Subcutaneous abdominal adipose tissue (tissue), 5 donors: ENCODE measurements at regions not wholly inside any gene's neighbourhood (a gene's known extent, or its start where the extent isn't known, plus 50 kb on each side); places are given as distances from the start of the nearest gene placed in this dataset.

Experiments
- H3K27ac ChIP-seq: one replicate; pipeline ENCODE4 v1.7.0; 2013; ENCODE audit warnings: low read depth, mild to moderate bottlenecking, inconsistent platforms, low read length, moderate library complexity
- H3K27me3 ChIP-seq, 5 donors: one replicate each; pipeline ENCODE4 v1.7.0; 2013; ENCODE audit warnings: low read length in 5 of 5, inconsistent platforms in 1 of 5; ENCODE audit not compliant: control insufficient read depth in 5 of 5, insufficient read depth in 4 of 5
- H3K36me3 ChIP-seq, 5 donors: one replicate each; pipeline ENCODE4 v1.7.0; 2013; ENCODE audit warnings: low read length in 5 of 5; ENCODE audit not compliant: control insufficient read depth in 5 of 5, insufficient read depth in 5 of 5
- H3K4me1 ChIP-seq, 5 donors: one replicate each; pipeline ENCODE4 v1.7.0; 2013; ENCODE audit warnings: low read length in 5 of 5, mild to moderate bottlenecking in 3 of 5, moderate library complexity in 1 of 5; ENCODE audit not compliant: control insufficient read depth in 5 of 5, insufficient read depth in 5 of 5
- H3K4me3 ChIP-seq, 5 donors: one replicate each; pipeline ENCODE4 v1.7.0; 2013; ENCODE audit warnings: low read length in 5 of 5, low read depth in 1 of 5
- H3K9ac ChIP-seq, 5 donors: one replicate each; pipeline ENCODE4 v1.7.0; 2013; ENCODE audit warnings: low read length in 5 of 5, mild to moderate bottlenecking in 4 of 5, moderate library complexity in 3 of 5
- H3K9me3 ChIP-seq, 5 donors: one replicate each; pipeline ENCODE4 v1.7.0; 2013; ENCODE audit warnings: low read length in 5 of 5; ENCODE audit not compliant: control insufficient read depth in 5 of 5
- donor health status: healthy.
- donor health status: healthy.
- donor health status: healthy.
- donor health status: healthy.
- donor health status: healthy.

DNA sequence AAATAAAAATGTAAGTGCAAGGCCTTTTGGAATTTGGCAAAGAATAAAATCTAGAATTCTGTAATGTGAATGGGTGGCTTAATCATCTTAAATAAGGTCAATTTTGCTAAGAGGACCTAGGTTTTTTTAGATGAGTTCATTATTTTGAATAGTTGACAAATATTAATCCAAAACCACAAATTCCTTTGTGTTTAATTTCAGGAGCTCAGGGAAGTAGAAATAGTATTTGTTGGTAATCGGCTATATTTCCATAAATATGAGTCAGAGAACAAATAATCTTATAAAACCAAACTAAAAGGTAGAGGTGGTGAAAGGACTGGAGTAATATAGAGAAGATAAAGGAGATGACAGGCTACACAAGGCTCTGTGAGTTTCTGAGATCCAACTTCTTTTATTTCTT, 190.4 kb upstream of the TLL1 start:
- Histone ChIP-seq H3K36me3 (no peaks in the 10 kb centered on the region), H3K27ac (no peak overlapping the region), H3K9ac (no peak overlapping the region), H3K4me1 (no peaks in the 10 kb centered on the region), H3K4me3 (no peak overlapping the region), H3K9me3 (no peaks in the 10 kb centered on the region), H3K27me3 (no peaks in the 10 kb centered on the region)

DNA sequence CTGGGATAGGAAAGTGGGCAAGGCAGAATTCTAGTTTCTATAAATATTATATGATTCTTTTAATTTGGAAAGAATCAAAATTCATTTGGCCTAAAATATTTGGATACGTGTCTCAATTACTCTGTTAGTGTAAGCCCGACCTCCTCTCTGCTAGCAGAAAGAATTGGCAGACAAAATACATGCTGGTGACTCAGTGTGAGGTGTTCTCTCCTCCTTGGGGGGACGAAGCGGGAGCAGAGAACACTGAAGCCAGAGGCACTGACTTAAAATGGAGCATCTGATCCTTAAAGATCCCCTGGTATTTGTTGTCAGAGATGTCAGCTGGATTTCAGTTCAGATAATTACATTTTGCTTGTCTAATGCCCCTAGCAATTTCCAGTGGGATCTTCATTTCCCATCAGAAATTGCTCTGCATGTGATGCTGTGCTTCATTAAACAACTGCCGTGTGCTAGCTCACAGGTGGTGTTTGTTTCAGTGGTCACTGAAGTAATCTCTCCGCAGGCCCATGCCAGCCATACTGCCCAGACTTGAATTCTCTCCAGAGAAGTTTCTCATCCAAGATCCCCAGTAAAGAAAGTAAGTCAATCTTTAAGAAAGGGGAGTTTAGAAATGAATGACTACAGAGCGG, 188.7 kb upstream of the TLL1 start:
- Histone ChIP-seq H3K36me3 (no peaks in the 10 kb centered on the region), H3K27me3 (no peaks in the 10 kb centered on the region), H3K4me3 (no peak overlapping the region)

DNA sequence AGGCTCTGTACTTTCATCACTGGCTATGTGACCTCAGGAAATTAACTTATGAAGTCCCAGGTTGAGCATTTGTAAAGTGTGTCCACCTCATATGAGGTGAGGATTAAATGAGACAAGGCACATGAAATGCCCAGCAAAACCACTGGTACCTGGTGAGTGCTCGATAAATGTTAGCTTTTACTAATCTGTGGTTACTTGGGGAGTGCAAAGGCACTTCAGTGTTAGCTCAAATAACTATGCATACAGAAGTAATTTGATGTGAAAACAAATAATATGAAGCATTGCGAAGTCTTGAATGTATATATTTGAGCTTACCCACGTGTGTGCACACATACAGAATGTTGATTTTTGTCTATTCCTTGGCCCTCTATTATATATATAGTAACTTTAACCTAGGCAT, 186.3 kb upstream of the TLL1 start:
- Histone ChIP-seq H3K4me3 (no peak overlapping the region), H3K9ac (no peak overlapping the region), H3K4me1 (no peaks in the 10 kb centered on the region), H3K36me3 (no peaks in the 10 kb centered on the region), H3K9me3 (no peaks in the 10 kb centered on the region), H3K27me3 (no peaks in the 10 kb centered on the region), H3K27ac (no peak overlapping the region)

More for the DNA sequence above, 188.7 kb upstream of the TLL1 start:
- H3K27ac ChIP-seq = no peak overlapping the region
- no peaks in the 10 kb centered on the region for H3K9me3 ChIP-seq
- H3K4me1 ChIP-seq = no peaks in the 10 kb centered on the region
- no peak overlapping the region for H3K9ac ChIP-seq

DNA sequence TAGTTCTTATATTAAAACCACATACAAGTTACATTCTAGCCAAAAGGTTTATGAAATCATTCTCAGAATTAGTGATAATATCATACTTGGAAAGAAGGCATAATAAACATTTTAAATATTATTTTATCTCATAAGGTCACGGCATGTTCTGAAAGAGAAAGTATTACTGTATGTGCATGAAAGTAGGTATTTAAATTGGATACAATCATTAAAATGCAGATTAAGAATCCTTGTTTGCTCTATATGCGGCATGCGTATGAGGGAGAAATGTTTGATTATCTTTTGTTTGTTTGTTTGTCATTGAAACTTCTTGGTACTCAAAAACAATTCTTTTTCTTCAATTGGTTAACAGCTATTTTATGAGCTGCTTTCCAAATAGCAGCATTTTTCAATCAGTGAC, 183.9 kb upstream of the TLL1 start:
- no peak overlapping the region for H3K27ac ChIP-seq
- no peaks in the 10 kb centered on the region for H3K9me3 ChIP-seq
- H3K9ac ChIP-seq = no peak overlapping the region
- H3K4me3 ChIP-seq = no peak overlapping the region
- H3K4me1 ChIP-seq = no peaks in the 10 kb centered on the region
- no peaks in the 10 kb centered on the region for H3K36me3 ChIP-seq
- no peaks in the 10 kb centered on the region for H3K27me3 ChIP-seq

DNA sequence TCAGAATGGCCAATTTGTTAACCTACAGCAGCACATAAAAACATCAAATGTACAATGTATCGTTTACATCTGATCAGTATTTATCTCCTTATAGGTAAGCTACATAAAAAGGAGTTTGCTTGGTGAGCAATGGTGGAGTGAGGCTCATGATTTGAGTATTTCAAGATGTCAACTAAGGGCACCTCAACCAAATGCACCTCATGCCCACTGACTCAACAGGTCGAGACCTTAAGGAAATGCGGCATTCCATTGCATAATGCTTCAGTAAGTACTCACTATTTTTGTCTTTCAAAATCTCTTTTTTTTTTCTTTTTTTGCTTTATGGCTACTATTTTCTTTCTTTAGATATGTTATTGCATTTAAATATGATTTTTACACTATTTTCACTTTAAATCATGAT, 181.0 kb upstream of the TLL1 start:
- H3K9me3 ChIP-seq = no peaks in the 10 kb centered on the region
- H3K4me1 ChIP-seq = no peaks in the 10 kb centered on the region
- no peak overlapping the region for H3K9ac ChIP-seq
- no peak overlapping the region for H3K4me3 ChIP-seq
- H3K36me3 ChIP-seq = no peaks in the 10 kb centered on the region
- no peaks in the 10 kb centered on the region for H3K27me3 ChIP-seq
- no peak overlapping the region for H3K27ac ChIP-seq

DNA sequence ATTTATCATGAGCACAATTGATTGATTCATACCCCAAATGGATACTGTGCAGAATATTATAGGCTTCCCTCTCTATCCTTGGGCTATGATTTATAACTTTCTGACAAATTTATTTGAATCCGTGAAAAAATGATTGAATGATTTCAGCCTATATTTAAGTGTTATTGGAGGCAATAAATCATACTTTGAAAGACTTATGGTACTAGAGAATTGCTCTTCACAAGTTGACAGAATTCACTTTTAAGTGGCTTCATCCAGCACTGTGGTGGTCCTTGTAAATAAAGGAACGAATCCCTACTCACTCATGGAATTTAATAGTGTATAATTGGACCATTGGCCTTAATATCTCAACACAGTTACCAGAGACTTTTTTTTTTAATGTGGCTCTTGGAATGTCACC, 174.8 kb upstream of the TLL1 start:
- H3K4me3 ChIP-seq = no peak overlapping the region
- H3K27ac ChIP-seq = no peak overlapping the region
- no peaks in the 10 kb centered on the region for H3K9me3 ChIP-seq
- H3K9ac ChIP-seq = no peak overlapping the region
- H3K27me3 ChIP-seq = no peaks in the 10 kb centered on the region
- H3K36me3 ChIP-seq = no peaks in the 10 kb centered on the region
- no peaks in the 10 kb centered on the region for H3K4me1 ChIP-seq

DNA sequence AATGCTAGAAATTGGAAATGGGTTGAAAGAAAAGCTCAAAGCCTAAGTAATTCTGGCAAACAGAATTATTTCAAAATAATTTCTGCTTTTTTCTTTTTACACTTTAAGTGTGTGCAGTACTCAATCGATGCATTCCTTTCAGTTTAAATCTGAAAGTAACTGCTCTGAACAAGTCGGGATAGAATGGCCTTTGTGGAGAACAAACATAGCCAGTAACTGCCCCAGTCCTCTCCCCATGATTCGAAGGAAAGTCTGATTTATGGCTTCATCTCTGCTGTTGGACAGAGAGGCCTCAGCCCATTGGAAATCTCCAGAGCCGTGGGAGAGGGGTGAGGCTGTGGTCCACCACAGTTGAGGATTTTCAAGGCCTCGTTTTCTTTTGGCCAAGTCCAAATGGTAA, 174.0 kb upstream of the TLL1 start:
- Histone ChIP-seq H3K36me3 (no peaks in the 10 kb centered on the region), H3K9me3 (no peaks in the 10 kb centered on the region), H3K27me3 (no peaks in the 10 kb centered on the region), H3K4me1 (no peaks in the 10 kb centered on the region), H3K9ac (no peak overlapping the region), H3K4me3 (no peak overlapping the region), H3K27ac (no peak overlapping the region)

DNA sequence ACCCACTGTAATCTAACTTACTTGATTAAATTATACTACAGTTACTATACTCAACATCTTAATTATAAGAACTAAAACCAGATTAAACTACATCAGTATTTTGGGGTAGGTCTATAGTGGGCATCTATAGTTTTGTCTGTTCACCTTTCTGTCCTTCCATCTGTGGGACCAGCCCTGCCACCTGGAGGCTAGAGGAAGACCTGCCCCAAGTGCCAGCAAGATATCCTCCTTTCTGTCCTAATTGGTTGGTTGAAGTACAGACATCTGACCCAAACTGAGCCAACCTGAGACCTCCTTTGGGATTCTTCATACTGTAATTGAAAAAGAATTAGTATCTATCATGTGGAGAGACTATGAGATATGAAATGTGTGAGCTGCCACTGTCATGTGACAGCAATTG, 172.2 kb upstream of the TLL1 start:
- Histone ChIP-seq H3K27me3 (no peaks in the 10 kb centered on the region), H3K9ac (no peak overlapping the region), H3K4me1 (no peaks in the 10 kb centered on the region), H3K4me3 (no peak overlapping the region), H3K9me3 (no peaks in the 10 kb centered on the region), H3K27ac (no peak overlapping the region), H3K36me3 (no peaks in the 10 kb centered on the region)

DNA sequence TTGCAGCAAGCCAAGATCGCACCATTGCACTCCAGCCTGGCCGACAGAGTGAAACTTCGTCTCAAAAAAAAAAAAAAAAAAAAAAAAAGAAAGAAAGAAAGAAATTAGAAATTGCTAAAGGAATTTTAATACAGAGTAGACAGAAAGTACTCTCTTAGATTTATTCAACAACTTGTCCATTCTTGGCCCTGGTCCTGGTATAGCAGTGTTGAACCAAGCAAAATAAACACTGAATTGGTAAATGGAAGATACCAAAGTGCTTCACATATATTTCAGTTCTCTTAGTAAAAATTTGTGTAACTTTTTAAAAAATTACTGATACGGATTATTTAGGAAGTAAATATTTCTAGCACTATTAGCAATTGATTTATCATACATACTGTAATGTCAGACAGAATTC, 165.9 kb upstream of the TLL1 start:
- Histone ChIP-seq H3K9ac (no peak overlapping the region), H3K9me3 (no peaks in the 10 kb centered on the region), H3K4me3 (no peak overlapping the region), H3K4me1 (peaks cover 0 to 12% (median 4%) of the 10 kb centered on the region in 5 donors), H3K36me3 (no peaks in the 10 kb centered on the region), H3K27me3 (no peaks in the 10 kb centered on the region), H3K27ac (no peak overlapping the region)

DNA sequence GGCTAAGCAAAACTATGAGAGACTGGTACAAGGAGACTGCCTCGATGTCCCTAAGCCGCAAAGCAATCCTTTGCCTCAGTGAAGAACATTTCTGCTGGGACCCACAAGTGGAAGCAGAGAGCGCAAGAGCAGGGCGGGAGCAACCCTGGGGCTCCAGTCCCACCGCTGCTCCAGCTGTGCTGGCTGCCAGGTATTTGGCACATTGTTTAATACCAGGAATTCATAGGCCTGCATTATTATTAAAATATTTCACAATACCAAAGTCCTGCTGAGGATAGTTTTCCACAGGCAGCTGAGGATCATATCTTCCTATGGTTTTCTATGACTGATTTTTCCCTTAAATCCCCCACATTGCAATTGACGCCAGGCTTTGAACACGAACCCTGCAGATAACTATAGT, 163.5 kb upstream of the TLL1 start:
- Histone ChIP-seq H3K9me3 (no peaks in the 10 kb centered on the region), H3K27ac (no peak overlapping the region)

More for the DNA sequence above, 163.5 kb upstream of the TLL1 start:
- H3K36me3 ChIP-seq = no peaks in the 10 kb centered on the region
- H3K4me1 ChIP-seq = peaks cover 0 to 12% (median 4%) of the 10 kb centered on the region in 5 donors
- no peaks in the 10 kb centered on the region for H3K27me3 ChIP-seq
- H3K9ac ChIP-seq = no peak overlapping the region
- H3K4me3 ChIP-seq = peak overlapping the region in 1 of 5 donors; percentile 28
